GM21515 (cell line): ENCODE measurements at regions not wholly inside any gene's neighbourhood (a gene's known extent, or its start where the extent isn't known, plus 50 kb on each side); places are given as distances from the start of the nearest gene placed in this dataset.

Experiments
- ATAC-seq: cut with Tn5 transposase; IDR thresholded peaks from one replicate; pipeline ENCODE4 v1.9.1; 2021; ENCODE audit not compliant: unreplicated experiment

GRCh38 chr12:34361721-34362316 is 339.5 kb downstream of the ALG10 start:
- ATAC-seq: no peak

DNA sequence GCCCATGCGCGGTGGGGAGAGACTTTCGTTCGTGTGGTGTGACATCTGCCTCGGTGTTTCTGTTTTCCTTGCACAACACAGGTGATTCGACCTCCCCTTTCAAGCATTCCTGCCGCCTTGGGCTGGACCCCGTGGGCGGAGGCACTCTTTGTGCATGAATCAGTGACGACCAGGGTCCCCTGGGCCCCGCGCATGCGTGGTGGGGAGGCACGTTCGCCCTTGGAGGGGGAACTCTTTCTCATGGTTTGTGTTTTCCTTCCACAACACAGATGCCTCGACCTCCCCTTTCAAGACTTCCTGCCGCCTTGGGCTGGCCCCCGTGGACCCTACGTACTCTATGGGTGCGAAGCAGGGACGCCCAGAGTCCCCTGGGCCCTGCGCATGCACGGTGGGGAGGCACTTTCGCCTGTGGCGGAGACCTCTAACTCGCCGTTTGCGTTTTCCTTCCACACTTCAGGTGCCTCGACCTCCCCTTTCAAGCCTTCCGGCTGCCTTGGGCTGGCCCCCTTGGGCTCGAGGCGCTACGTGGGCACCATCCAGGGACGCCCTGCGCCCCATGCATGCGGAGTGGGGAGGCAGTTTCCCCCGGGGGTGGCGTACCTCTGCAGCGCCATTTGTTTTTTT is 340.9 kb downstream of the ALG10 start:
- ATAC-seq: no peak

- no peak for ATAC-seq
Measured at GRCh38 chr12:34368079-34368478, 345.8 kb downstream of the ALG10 start.

- ATAC-seq: no peak
Measured at GRCh38 chr12:34371050-34371449, 348.8 kb downstream of the ALG10 start.

DNA sequence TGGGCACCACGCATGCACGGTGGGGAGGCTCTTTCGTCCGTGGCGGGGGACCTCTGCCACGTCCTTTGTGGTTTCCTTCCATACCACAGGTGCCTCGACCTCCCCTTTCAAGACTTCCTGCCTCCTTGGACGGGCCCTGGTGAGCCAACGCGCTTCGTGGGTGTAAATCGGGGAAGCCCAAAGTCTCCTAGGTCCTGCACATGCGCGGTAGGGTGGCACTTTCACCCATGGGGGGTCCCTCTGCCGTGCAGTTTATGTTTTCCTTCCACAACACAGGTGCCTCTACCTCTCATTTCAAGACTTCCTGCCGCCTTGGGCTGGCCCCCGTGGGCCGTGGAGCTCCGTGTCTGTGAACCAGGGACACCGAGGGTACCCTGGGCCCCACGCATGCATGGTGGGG is 349.7 kb downstream of the ALG10 start:
- no peak for ATAC-seq

GRCh38 chr12:34373926-34374325 is 351.6 kb downstream of the ALG10 start:
- no peak for ATAC-seq

GRCh38 chr12:34376133-34376799 is 354.0 kb downstream of the ALG10 start:
- no peak for ATAC-seq

GRCh38 chr12:34377243-34378035 is 355.1 kb downstream of the ALG10 start:
- no peak for ATAC-seq

GRCh38 chr12:34379142-34379541 is 356.8 kb downstream of the ALG10 start:
- ATAC-seq: no peak

- ATAC-seq: no peak
Measured at GRCh38 chr12:34384693-34385092, 362.4 kb downstream of the ALG10 start.

GRCh38 chr12:34386016-34386415 is 363.7 kb downstream of the ALG10 start:
- ATAC-seq: no peak

DNA sequence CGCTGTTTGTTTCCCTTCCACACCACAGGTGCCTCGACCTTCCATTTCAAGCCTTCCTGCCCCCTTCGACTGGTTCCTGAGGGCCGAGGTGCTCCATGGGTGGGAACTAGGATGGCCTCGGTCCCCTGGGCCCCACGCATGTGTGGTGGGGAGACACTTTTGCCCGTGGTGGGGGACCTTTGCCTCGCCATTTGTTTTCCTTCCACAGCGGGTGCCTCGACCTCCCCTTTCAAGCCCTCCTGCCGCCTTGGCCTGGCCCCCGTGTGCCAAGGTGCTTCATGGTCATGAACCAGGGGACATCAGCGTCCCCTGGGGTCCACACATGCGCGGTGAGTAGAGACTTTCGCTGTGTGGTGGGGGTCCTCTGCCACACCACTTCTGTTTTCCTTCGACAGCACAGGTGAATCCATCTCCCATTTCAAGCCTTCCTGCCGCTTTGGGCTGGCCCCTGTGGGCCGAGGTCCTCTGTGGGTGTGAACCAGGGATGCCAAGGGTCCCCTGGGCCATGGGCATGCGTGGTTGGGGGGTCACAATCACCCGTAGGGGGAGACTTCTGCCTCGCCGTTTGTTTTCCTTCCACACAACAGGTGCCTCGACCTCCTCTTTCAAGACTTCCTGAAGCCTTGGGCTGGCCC is 364.4 kb downstream of the ALG10 start:
- ATAC-seq: no peak

DNA sequence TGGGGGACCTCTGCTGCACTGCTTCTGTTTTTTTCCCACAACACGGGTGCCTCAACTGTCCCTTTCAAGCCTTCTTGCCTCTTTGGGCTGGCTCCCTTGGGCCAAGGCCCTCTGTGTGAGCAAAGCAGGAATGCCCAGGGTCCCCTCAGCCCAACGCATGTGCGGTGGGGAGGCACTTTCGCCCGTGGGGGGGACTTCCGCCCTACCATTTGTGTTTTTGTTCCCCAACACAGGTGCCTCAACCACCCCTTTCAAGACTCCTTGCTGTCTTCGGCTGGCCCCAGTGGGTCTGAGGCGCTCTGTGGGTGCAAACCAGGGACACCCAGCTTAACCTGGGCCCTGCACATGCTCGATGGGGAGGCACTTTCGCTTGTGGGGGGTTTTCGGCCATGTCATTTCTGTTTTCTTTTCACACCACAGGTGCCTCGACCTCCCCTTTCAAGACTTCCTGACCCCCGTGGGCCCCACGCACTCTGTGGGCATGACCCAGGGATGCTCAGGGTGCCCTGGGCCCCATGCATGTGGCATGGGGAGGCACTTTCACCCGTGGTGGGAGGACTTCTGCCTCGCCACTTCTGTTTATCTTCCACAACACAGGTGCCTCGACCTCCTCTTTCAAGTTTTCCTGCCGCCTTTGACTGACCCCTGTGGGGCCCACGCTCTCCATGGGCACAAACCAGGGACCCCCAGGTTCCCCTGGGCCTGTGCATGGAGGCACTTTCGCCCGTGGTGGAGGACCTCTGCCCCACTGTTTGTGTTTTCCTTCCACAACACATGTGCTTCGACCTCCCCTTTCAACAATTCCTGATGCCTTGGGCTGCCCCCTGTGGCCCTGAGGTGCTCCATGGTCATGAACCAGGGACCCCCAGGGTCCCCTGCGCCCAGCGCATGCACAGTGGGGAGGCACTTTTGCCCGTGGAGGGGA is 365.7 kb downstream of the ALG10 start:
- ATAC-seq: no peak

DNA sequence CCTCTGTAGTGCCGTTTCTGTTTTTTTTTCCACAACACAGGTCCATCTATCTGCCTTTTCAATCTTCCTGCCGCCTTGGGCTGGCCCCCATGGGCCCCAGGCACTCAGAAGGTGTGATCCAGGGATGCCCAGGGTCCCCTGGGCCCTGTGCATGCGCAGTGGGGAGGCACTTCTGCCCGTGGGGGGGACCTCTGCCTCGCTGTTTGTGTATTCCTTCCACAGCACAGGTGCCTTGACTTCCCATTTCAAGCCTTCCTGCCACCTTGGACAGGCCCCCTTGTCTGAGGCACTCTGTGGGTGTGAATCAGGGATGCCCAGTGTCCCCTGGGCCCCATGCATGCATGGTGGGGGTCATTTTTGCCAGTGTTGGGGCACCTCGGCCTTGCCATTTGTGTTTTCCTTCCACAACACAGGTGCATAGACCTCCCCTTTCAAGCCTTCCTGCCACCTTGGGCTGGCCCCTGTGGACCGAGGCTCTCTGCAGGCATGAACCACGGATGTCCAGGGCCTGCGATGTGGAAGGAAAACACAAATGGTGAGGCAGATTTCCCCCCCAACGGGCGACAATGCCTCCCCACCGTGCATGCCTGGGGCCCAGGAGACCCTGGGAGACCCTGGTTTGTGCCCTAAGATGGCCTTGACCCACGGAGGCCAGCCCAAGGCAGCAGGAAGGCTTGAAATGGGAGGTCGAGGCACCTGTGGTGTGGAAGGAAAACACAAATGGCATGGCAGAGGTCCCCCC is 366.5 kb downstream of the ALG10 start:
- ATAC-seq: no peak

DNA sequence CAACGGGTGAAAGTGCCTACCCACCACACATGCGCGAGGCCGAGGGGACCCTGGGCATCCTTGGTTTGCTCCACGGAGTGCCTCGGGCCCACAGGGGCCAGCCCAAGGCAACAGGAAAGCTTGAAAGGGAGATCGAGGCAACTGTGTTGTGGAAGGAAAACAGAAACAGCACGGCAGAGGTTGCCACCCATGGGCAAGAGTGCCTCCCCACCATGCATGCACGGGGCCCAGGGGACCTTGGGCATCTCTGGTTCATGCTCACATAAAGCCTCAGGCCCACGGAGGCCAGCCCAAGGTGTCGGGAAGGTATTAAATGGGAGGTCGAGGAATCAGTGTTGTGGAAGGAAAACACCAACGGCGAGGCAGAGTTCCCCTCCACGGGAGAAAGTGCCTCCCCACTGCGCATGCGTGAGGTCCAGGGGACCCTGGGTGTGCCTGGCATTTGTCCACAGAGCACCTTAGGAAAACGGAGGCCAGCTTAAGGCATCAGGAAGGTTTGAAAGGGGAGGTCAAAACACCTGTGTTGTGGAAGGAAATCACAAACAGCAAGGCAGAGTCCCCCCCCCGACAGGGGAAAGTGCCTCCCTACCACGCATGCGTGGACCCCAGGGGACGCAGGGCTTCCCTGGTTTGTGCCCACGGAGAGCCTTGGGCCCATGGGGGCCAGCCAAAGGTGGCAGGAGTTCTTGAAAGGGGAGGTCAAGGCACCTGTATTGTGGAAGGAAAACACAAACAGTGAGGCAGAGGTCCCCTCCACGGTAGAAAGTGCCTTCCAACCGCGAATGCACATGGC is 367.3 kb downstream of the ALG10 start:
- ATAC-seq: no peak

- no peak for ATAC-seq
Measured at GRCh38 chr12:34390171-34390841, 368.0 kb downstream of the ALG10 start.

DNA sequence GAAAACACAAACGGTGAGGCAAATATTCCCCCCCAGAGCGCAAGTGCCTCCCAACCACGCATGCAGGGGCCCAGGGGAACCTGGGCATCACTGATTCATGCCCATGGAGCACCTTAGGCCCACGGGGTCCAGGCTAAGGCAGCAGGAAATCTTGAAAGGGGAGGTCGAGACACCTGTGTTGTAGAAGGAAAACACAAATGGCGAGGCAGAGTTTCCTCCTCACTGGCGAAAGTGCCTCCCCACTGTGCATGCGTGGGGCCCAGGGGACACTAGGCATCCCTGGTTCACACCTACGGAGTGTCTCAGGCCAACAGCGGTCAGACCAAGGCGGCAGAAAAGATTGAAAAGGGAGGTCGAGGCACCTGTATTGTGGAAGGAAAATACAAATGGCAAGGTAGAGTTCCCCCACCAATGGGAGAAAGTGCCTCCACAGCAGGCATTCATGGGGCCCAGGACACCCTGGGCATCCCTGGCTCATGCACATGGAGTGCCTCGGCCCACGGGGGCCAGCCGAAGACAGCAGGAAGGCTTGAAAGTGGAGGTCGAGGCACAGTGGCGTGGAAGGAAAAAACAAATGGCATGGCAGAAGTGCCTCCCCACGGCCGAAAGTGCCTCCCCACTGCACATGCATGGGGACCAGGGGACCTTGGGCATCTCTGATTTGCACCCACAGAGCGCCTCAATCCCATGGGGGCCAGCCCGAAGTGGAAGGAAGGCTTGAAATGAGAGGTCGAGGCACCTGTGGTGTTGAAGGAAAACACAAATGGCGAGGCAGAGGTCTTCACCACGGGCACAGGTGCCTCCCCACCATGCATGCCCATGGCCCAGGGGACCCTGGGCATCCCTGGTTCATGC is 368.8 kb downstream of the ALG10 start:
- no peak for ATAC-seq
